Uterus (tissue), 3 donors: ENCODE measurements at regions not wholly inside any gene's neighbourhood (a gene's known extent, or its start where the extent isn't known, plus 50 kb on each side); places are given as distances from the start of the nearest gene placed in this dataset.
"Not testable (repeated sequence)": the region's sequence is repeated elsewhere in the genome, so short reads cannot be mapped to it uniquely, and the experiment has no call there.

Experiments
- DNase-seq, 2 donors: peaks; one replicate each; pipeline ENCODE4 v3.0.0-alpha.2; 2019 to 2020
- H3K27ac ChIP-seq, 2 donors: fragments of 200-600 bp; sonication (generic); 1 replicate in 1 of 2; 2 replicates in 1 of 2; pipeline ENCODE4 v1.5.1; 2016 to 2018
- H3K27me3 ChIP-seq, 2 donors: fragments of 200-600 bp; sonication (generic); one replicate each; pipeline ENCODE4 v1.5.1; 2018 to 2019; ENCODE audit warnings: control low read depth in 1 of 2
- H3K36me3 ChIP-seq, 2 donors: fragments of 200-600 bp; sonication (generic); one replicate each; pipeline ENCODE4 v1.5.1; 2019; ENCODE audit warnings: control low read depth in 1 of 2
- H3K4me1 ChIP-seq, 2 donors: fragments of 200-600 bp; sonication (generic); one replicate each; pipeline ENCODE4 v1.5.1; 2018 to 2019; ENCODE audit warnings: control low read depth in 1 of 2
- H3K4me3 ChIP-seq, 2 donors: fragments of 200-600 bp; sonication (generic); 1 replicate in 1 of 2; 2 replicates in 1 of 2; pipeline ENCODE4 v1.5.1; 2018 to 2019; ENCODE audit warnings: mild to moderate bottlenecking in 1 of 2
- H3K9me3 ChIP-seq, 2 donors: fragments of 200-600 bp; sonication (generic); one replicate each; pipeline ENCODE4 v1.5.1; 2019; ENCODE audit warnings: control low read depth in 1 of 2
- intact Hi-C: fragments of 100-400 bp; cut with DNase I; formaldehyde crosslinking; loops from one replicate; pipeline ENCODE4 v1.15.1; 2023; ENCODE audit warnings: low total_unique reads
- donor health status: DM: yes; HTN: yes; CAD: no.

GRCh38 chr2:87658357-87658756 is 89.5 kb upstream of the PLGLB2 start:
- H3K27ac ChIP-seq, H3K27me3 ChIP-seq, intact Hi-C loops, H3K9me3 ChIP-seq, H3K4me1 ChIP-seq, H3K36me3 ChIP-seq, H3K4me3 ChIP-seq, DNase-seq: not testable (repeated sequence)

- H3K4me3 ChIP-seq, DNase-seq, H3K27me3 ChIP-seq, H3K9me3 ChIP-seq, intact Hi-C loops, H3K27ac ChIP-seq, H3K36me3 ChIP-seq, H3K4me1 ChIP-seq: not testable (repeated sequence)
Observed at GRCh38 chr2:87658976-87659375, 88.9 kb upstream of the PLGLB2 start.

- H3K27me3 ChIP-seq, H3K36me3 ChIP-seq, H3K4me1 ChIP-seq, DNase-seq, intact Hi-C loops, H3K27ac ChIP-seq, H3K4me3 ChIP-seq, H3K9me3 ChIP-seq: not testable (repeated sequence)
Observed at GRCh38 chr2:87660164-87660563, 87.7 kb upstream of the PLGLB2 start.

GRCh38 chr2:87662316-87663290 is 85.3 kb upstream of the PLGLB2 start:
- H3K27ac ChIP-seq, H3K9me3 ChIP-seq, H3K4me3 ChIP-seq, H3K27me3 ChIP-seq, intact Hi-C loops, H3K4me1 ChIP-seq, H3K36me3 ChIP-seq, DNase-seq: not testable (repeated sequence)

GRCh38 chr2:87663347-87663746 is 84.5 kb upstream of the PLGLB2 start:
- intact Hi-C loops, H3K4me3 ChIP-seq, H3K4me1 ChIP-seq, H3K27me3 ChIP-seq, H3K36me3 ChIP-seq, H3K27ac ChIP-seq, DNase-seq, H3K9me3 ChIP-seq: not testable (repeated sequence)

- DNase-seq, H3K27me3 ChIP-seq, H3K4me1 ChIP-seq, H3K9me3 ChIP-seq, H3K4me3 ChIP-seq, H3K27ac ChIP-seq, H3K36me3 ChIP-seq, intact Hi-C loops: not testable (repeated sequence)
Observed at GRCh38 chr2:87667027-87667426, 80.9 kb upstream of the PLGLB2 start.

- H3K4me1 ChIP-seq, H3K4me3 ChIP-seq, DNase-seq, H3K9me3 ChIP-seq, intact Hi-C loops, H3K27me3 ChIP-seq, H3K36me3 ChIP-seq, H3K27ac ChIP-seq: not testable (repeated sequence)
Observed at GRCh38 chr2:87668361-87668760, 79.5 kb upstream of the PLGLB2 start.

GRCh38 chr2:87669633-87670231 is 78.2 kb upstream of the PLGLB2 start:
- H3K4me1 ChIP-seq, DNase-seq, H3K9me3 ChIP-seq, H3K27ac ChIP-seq, H3K36me3 ChIP-seq, H3K4me3 ChIP-seq, H3K27me3 ChIP-seq, intact Hi-C loops: not testable (repeated sequence)

GRCh38 chr2:87672404-87672803 is 75.5 kb upstream of the PLGLB2 start:
- H3K27ac ChIP-seq, H3K27me3 ChIP-seq, intact Hi-C loops, DNase-seq, H3K9me3 ChIP-seq, H3K4me1 ChIP-seq, H3K36me3 ChIP-seq, H3K4me3 ChIP-seq: not testable (repeated sequence)

- H3K4me1 ChIP-seq, intact Hi-C loops, H3K9me3 ChIP-seq, DNase-seq, H3K36me3 ChIP-seq, H3K27me3 ChIP-seq, H3K27ac ChIP-seq, H3K4me3 ChIP-seq: not testable (repeated sequence)
Observed at GRCh38 chr2:87674729-87675128, 73.2 kb upstream of the PLGLB2 start.

- intact Hi-C loops, DNase-seq, H3K4me1 ChIP-seq, H3K36me3 ChIP-seq, H3K9me3 ChIP-seq, H3K27ac ChIP-seq, H3K4me3 ChIP-seq, H3K27me3 ChIP-seq: not testable (repeated sequence)
Observed at GRCh38 chr2:87675487-87675886, 72.4 kb upstream of the PLGLB2 start.

GRCh38 chr2:87677421-87677923 is 70.4 kb upstream of the PLGLB2 start:
- DNase-seq, H3K36me3 ChIP-seq, H3K9me3 ChIP-seq, H3K27me3 ChIP-seq, H3K4me1 ChIP-seq, H3K4me3 ChIP-seq, H3K27ac ChIP-seq, intact Hi-C loops: not testable (repeated sequence)

GRCh38 chr2:87678742-87679173 is 69.1 kb upstream of the PLGLB2 start:
- H3K27me3 ChIP-seq, intact Hi-C loops, H3K4me3 ChIP-seq, DNase-seq, H3K36me3 ChIP-seq, H3K9me3 ChIP-seq, H3K27ac ChIP-seq, H3K4me1 ChIP-seq: not testable (repeated sequence)
